ENCODE measurements at regions not wholly inside any gene's neighbourhood (a gene's known extent, or its start where the extent isn't known, plus 50 kb on each side); places are given as distances from the start of the nearest gene placed in this dataset.

DNA sequence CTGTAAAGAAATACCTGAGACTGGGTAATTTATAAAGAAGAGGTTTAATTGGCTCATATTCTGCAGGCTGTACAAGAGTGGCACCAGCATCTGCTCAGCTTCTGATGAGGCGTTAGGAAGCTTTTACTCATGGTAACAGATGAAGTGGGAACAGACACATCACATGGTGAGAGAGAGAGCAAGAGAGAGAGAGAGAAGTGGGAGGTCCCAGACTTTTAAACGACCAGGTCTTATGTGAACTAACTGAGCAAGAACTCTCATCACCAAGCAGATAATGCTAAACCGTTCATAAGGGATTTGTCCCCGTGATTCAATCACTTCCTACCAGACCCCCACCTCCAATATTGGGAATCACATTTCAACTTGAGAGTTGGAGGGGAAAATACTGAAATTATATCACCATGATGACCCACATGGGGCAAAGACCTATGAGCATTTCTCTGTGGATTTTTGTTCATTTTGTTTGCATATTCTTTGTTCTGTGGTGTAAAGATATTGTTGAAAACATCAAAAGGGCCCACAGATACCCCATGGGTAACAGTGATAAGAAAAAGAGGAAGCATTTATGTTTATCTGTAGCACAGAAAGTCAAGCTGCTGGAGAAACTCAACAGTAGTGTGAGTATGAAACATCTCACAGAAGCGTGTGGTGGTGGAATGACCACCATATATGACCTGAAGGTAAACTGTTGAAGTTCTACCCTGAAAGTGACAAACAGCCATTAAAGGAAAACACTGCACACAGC lies 135.2 kb upstream of the PDE3A start:
- TF ChIP-seq EZH2 (optimal IDR thresholded peaks at IDR 0.05; ENCODE audit: low read depth, low read length) = no peak
- TF ChIP-seq, protein P1, sequence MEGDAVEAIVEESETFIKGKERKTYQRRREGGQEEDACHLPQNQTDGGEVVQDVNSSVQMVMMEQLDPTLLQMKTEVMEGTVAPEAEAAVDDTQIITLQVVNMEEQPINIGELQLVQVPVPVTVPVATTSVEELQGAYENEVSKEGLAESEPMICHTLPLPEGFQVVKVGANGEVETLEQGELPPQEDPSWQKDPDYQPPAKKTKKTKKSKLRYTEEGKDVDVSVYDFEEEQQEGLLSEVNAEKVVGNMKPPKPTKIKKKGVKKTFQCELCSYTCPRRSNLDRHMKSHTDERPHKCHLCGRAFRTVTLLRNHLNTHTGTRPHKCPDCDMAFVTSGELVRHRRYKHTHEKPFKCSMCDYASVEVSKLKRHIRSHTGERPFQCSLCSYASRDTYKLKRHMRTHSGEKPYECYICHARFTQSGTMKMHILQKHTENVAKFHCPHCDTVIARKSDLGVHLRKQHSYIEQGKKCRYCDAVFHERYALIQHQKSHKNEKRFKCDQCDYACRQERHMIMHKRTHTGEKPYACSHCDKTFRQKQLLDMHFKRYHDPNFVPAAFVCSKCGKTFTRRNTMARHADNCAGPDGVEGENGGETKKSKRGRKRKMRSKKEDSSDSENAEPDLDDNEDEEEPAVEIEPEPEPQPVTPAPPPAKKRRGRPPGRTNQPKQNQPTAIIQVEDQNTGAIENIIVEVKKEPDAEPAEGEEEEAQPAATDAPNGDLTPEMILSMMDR (IDR thresholded peaks at IDR 0.05; ENCODE audit: low read length) = no peak
- no peak for TF ChIP-seq EZH2phosphoT487 (IDR thresholded peaks at IDR 0.05; ENCODE audit: low read length)
